ENCODE measurements at regions not wholly inside any gene's neighbourhood (a gene's known extent, or its start where the extent isn't known, plus 50 kb on each side); places are given as distances from the start of the nearest gene placed in this dataset.

- peaks cover 0 to 2% of the 10 kb centered on the region in 2 experiments for H3K27me3 ChIP-seq (ENCODE audit: control insufficient read depth in 1 of 2, insufficient read depth in 2 of 2, low read length in 2 of 2)
- no peaks in the 10 kb centered on the region for H3K9me3 Mint-ChIP-seq
- intact Hi-C loops (cut with DNase I, micrococcal nuclease): no loop called here
- no peaks in the 10 kb centered on the region for H3K9me3 ChIP-seq (ENCODE audit: control insufficient read depth in 1 of 2, insufficient read depth in 1 of 2, low read length in 2 of 2)
- ChIA-PET CTCF (interaction anchor here (1.4 kb wide), 1 partner anchor 8 kb away, joined by 4 read pairs; no protein-coding TSS in a partner anchor), POLR2A (no interaction called here)
- H3K27ac Mint-ChIP-seq: no peak overlapping the region
- no peak for DNase-seq
- no peak for TF ChIP-seq CTCF (IDR thresholded peaks at IDR 0.05)
- no peak overlapping the region for H3K4me3 Mint-ChIP-seq
- no peaks in the 10 kb centered on the region for H3K4me1 ChIP-seq (ENCODE audit: insufficient read depth, low read length)
- no peaks in the 10 kb centered on the region for H3K36me3 ChIP-seq (ENCODE audit: insufficient read depth, low read length)
- no peaks in the 10 kb centered on the region for H3K4me1 Mint-ChIP-seq (ENCODE audit: low read depth)
- no peaks in the 10 kb centered on the region for H3K36me3 Mint-ChIP-seq (ENCODE audit: low read depth)
- H3K27me3 Mint-ChIP-seq: peaks cover 20% of the 10 kb centered on the region
- no peak overlapping the region for H3K27ac ChIP-seq (ENCODE audit: low read depth in 1 of 2, low read length in 2 of 2)
- no peak overlapping the region for H3K4me3 ChIP-seq (ENCODE audit: low read length)
- no peak for ATAC-seq (ENCODE audit: poor library complexity)
These were observed 486.6 kb downstream of the IRS1 start for GRCh38 chr2:226313060-226313459.

GRCh38 chr2:226312155-226312554, 487.5 kb downstream of the IRS1 start:
- Mint-ChIP-seq H3K4me3 (no peak overlapping the region), H3K4me1 (ENCODE audit: low read depth) (no peaks in the 10 kb centered on the region), H3K36me3 (ENCODE audit: low read depth) (no peaks in the 10 kb centered on the region), H3K9me3 (no peaks in the 10 kb centered on the region), H3K27me3 (peaks cover 21% of the 10 kb centered on the region), H3K27ac (no peak overlapping the region)
- ChIA-PET POLR2A (no interaction called here), CTCF (no interaction called here)
- Histone ChIP-seq H3K27me3 (ENCODE audit: control insufficient read depth in 1 of 2, insufficient read depth in 2 of 2, low read length in 2 of 2) (peaks cover under 1 to 4% of the 10 kb centered on the region in 2 experiments), H3K27ac (ENCODE audit: low read depth in 1 of 2, low read length in 2 of 2) (no peak overlapping the region), H3K4me1 (ENCODE audit: insufficient read depth, low read length) (no peaks in the 10 kb centered on the region), H3K4me3 (ENCODE audit: low read length) (no peak overlapping the region), H3K36me3 (ENCODE audit: insufficient read depth, low read length) (no peaks in the 10 kb centered on the region), H3K9me3 (ENCODE audit: control insufficient read depth in 1 of 2, insufficient read depth in 1 of 2, low read length in 2 of 2) (no peaks in the 10 kb centered on the region)
- intact Hi-C loops (cut with DNase I, micrococcal nuclease): no loop called here
- no peak for TF ChIP-seq CTCF (IDR thresholded peaks at IDR 0.05)
- ATAC-seq (ENCODE audit: poor library complexity): no peak
- no peak for DNase-seq

- Histone ChIP-seq H3K36me3 (ENCODE audit: insufficient read depth, low read length) (no peaks in the 10 kb centered on the region), H3K4me1 (ENCODE audit: insufficient read depth, low read length) (no peaks in the 10 kb centered on the region), H3K9me3 (ENCODE audit: control insufficient read depth in 1 of 2, insufficient read depth in 1 of 2, low read length in 2 of 2) (no peaks in the 10 kb centered on the region), H3K4me3 (ENCODE audit: low read length) (no peak overlapping the region), H3K27ac (ENCODE audit: low read depth in 1 of 2, low read length in 2 of 2) (no peak overlapping the region), H3K27me3 (ENCODE audit: control insufficient read depth in 1 of 2, insufficient read depth in 2 of 2, low read length in 2 of 2) (peaks cover 0 to 4% of the 10 kb centered on the region in 2 experiments)
- ATAC-seq (ENCODE audit: poor library complexity) (no peak), DNase-seq (no peak)
- H3K9me3 Mint-ChIP-seq: no peaks in the 10 kb centered on the region
- no peaks in the 10 kb centered on the region for H3K36me3 Mint-ChIP-seq (ENCODE audit: low read depth)
- no peak overlapping the region for H3K27ac Mint-ChIP-seq
- CTCF ChIA-PET: no interaction called here
- H3K4me3 Mint-ChIP-seq: no peak overlapping the region
- POLR2A ChIA-PET: no interaction called here
- no peaks in the 10 kb centered on the region for H3K4me1 Mint-ChIP-seq (ENCODE audit: low read depth)
- no peak for TF ChIP-seq CTCF (IDR thresholded peaks at IDR 0.05)
- H3K27me3 Mint-ChIP-seq: peaks cover 28% of the 10 kb centered on the region
- intact Hi-C loops (cut with DNase I, micrococcal nuclease): no loop called here
These were observed 489.5 kb downstream of the IRS1 start for GRCh38 chr2:226310146-226310545.
